OCI-LY7 (cell line): ENCODE measurements at regions not wholly inside any gene's neighbourhood (a gene's known extent, or its start where the extent isn't known, plus 50 kb on each side); places are given as distances from the start of the nearest gene placed in this dataset.

Experiments used
- BruUV-seq: library from RNA; stranded (reverse); fragments of 400-500 nt; replicated peaks from 2 replicates; lab custom pipeline; 2021; lab: Mats Ljungman, UMichigan
- CTCF ChIA-PET: fragments of 300-600 bp; sonication (Branson Sonifier 250); formaldehyde crosslinking; loops from one replicate; lab custom pipeline; 2022; ENCODE audit warnings: antibody characterized with exemption; ENCODE audit not compliant: unreplicated experiment; lab: Charles Lee
- POLR2A ChIA-PET: fragments of 300-600 bp; sonication (Branson Sonifier 250); formaldehyde crosslinking; loops from one replicate; lab custom pipeline; 2022; ENCODE audit warnings: antibody characterized with exemption; lab: Charles Lee
- DNase-seq: peaks from one replicate; pipeline ENCODE4 v3.0.0-alpha.2; 2015; ENCODE audit warnings: low spot score
- H2AFZ ChIP-seq: fragments of 200-600 bp; sonication (generic), shearing (Covaris generic); 2 replicates; pipeline ENCODE4 v1.6.1; 2014; ENCODE audit warnings: mild to moderate bottlenecking, antibody characterized with exemption, low read length, moderate library complexity
- H3K27ac ChIP-seq: fragments of 200-600 bp; sonication (generic); 2 replicates; pipeline ENCODE4 v1.5.1; 2014; ENCODE audit warnings: mixed run types, low read depth, mild to moderate bottlenecking, moderate library complexity, low read length, inconsistent platforms; ENCODE audit not compliant: poor library complexity, severe bottlenecking
- H3K36me3 ChIP-seq: fragments of 200-600 bp; sonication (generic); 2 replicates; pipeline ENCODE4 v1.6.1; 2014; ENCODE audit warnings: mild to moderate bottlenecking, antibody characterized with exemption, low read length, moderate library complexity, mixed read lengths; ENCODE audit not compliant: insufficient read depth
- H3K4me1 ChIP-seq: fragments of 200-600 bp; sonication (generic); 2 replicates; pipeline ENCODE4 v1.5.1; 2014; ENCODE audit warnings: mild to moderate bottlenecking, low read length; ENCODE audit not compliant: insufficient read depth, poor library complexity, severe bottlenecking
- H3K4me2 ChIP-seq: fragments of 200-600 bp; sonication (generic); 2 replicates; pipeline ENCODE4 v1.6.1; 2014; ENCODE audit warnings: mild to moderate bottlenecking, low read length
- H3K4me3 ChIP-seq: fragments of 200-600 bp; sonication (generic); 2 replicates; pipeline ENCODE4 v1.5.1; 2014; ENCODE audit warnings: mild to moderate bottlenecking, low read depth, low read length; ENCODE audit not compliant: poor library complexity, severe bottlenecking
- H3K79me2 ChIP-seq: fragments of 200-600 bp; sonication (generic); 2 replicates; pipeline ENCODE4 v1.6.1; 2016; ENCODE audit warnings: low read depth, mild to moderate bottlenecking, low read length, moderate library complexity, mixed read lengths; ENCODE audit not compliant: insufficient read depth
- H3K9me2 ChIP-seq: fragments of 200-600 bp; sonication (generic); 2 replicates; pipeline ENCODE4 v1.6.1; 2016; ENCODE audit warnings: mild to moderate bottlenecking, low read length, mixed read lengths; ENCODE audit not compliant: insufficient read depth
- H3K9me3 ChIP-seq: fragments of 200-600 bp; sonication (generic); 2 replicates; pipeline ENCODE4 v1.6.1; 2014; ENCODE audit warnings: mild to moderate bottlenecking, mixed run types, low read length, mixed read lengths
- H4K20me1 ChIP-seq: fragments of 200-600 bp; sonication (generic); 2 replicates; pipeline ENCODE4 v1.6.1; 2014; ENCODE audit warnings: mild to moderate bottlenecking, antibody characterized with exemption, low read length, moderate library complexity, mixed read lengths; ENCODE audit not compliant: insufficient read depth
- CTCF ChIP-seq: fragments of 200-600 bp; sonication (generic); conservative IDR thresholded peaks from 2 replicates; pipeline ENCODE4 v1.5.1; 2014; ENCODE audit warnings: mild to moderate bottlenecking, antibody characterized with exemption, low read length, moderate library complexity, mixed read lengths
- EZH2phosphoT487 ChIP-seq: fragments of 200-600 bp; sonication (generic); IDR thresholded peaks from 2 replicates; pipeline ENCODE4 v1.6.1; 2018; ENCODE audit warnings: low read depth, borderline replicate concordance, mild to moderate bottlenecking, mixed run types, antibody characterized with exemption, low read length, moderate library complexity, mixed read lengths
- intact Hi-C: fragments of 100-400 bp; cut with micrococcal nuclease; formaldehyde crosslinking; loops from one replicate; pipeline ENCODE4 v1.10.0; 2022; ENCODE audit not compliant: unreplicated experiment

- Histone ChIP-seq H3K4me1 (no peaks in the 10 kb centered on the region), H3K4me2 (no peak overlapping the region), H3K79me2 (no peaks in the 10 kb centered on the region), H3K9me2 (no peaks in the 10 kb centered on the region), H4K20me1 (no peaks in the 10 kb centered on the region), H2AFZ (no peak overlapping the region), H3K36me3 (no peaks in the 10 kb centered on the region), H3K4me3 (no peak overlapping the region), H3K27ac (no peak overlapping the region), H3K9me3 (0 out of 2 replicates have a peak, but pooled peaks cover 3% of the 10 kb centered on the region)
- no peak for DNase-seq
- ChIA-PET POLR2A (interaction anchor here (0.7 kb wide), 1 partner anchor 11 kb away, joined by 3 read pairs; no protein-coding TSS in a partner anchor), CTCF (interaction anchor here (1.0 kb wide), 1 partner anchor 11 kb away, joined by 3 read pairs; no protein-coding TSS in a partner anchor)
- no TSS peak for BruUV-seq
- intact Hi-C loops = no loop called here
- TF ChIP-seq EZH2phosphoT487 = no peak
- TF ChIP-seq CTCF = no peak
Measured at GRCh38 chr6:65943051-65943450, 236.0 kb upstream of the EYS start.

DNA sequence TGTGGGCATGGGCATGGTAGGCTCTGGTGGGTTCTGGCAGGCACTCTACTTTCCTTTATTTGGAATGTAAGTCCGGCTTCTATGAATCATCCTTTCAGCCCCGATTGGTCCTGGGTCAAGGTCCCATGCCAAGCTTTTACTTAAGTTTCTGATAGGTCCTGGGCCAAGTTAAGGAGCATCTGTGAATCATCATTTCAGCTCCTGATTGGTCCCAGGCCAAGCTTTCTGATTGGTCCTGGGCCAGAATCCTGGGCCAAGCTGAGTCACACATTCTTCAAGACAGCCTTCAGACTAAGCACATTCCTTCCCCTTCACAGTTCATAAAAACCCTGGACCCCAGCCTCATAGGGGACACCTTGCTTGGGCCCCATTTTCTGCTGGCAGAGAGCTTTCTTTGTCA is 231.0 kb upstream of the EYS start:
- no peaks in the 10 kb centered on the region for H3K4me1 ChIP-seq
- no peaks in the 10 kb centered on the region for H4K20me1 ChIP-seq
- ChIA-PET POLR2A (interaction anchor here (0.7 to 1.1 kb wide), 2 partner anchors 16 to 17 kb away, joined by 3 read pairs; no protein-coding TSS in a partner anchor), CTCF (no interaction called here)
- H2AFZ ChIP-seq = no peak overlapping the region
- no peaks in the 10 kb centered on the region for H3K79me2 ChIP-seq
- H3K9me2 ChIP-seq = no peaks in the 10 kb centered on the region
- intact Hi-C loops = no loop called here
- TF ChIP-seq EZH2phosphoT487 (no peak), CTCF (no peak)
- H3K9me3 ChIP-seq = 0 out of 2 replicates have a peak, but pooled peaks cover 3% of the 10 kb centered on the region
- no TSS peak for BruUV-seq
- no peak for DNase-seq
- H3K27ac ChIP-seq = no peak overlapping the region
- no peak overlapping the region for H3K4me3 ChIP-seq
- H3K4me2 ChIP-seq = no peak overlapping the region
- H3K36me3 ChIP-seq = no peaks in the 10 kb centered on the region

- no peak for DNase-seq
- Histone ChIP-seq H3K4me3 (no peak overlapping the region), H3K36me3 (no peaks in the 10 kb centered on the region), H3K27ac (no peak overlapping the region), H2AFZ (no peak overlapping the region), H3K4me1 (no peaks in the 10 kb centered on the region), H3K79me2 (no peaks in the 10 kb centered on the region), H3K9me3 (0 out of 2 replicates have a peak, but pooled peaks cover 3% of the 10 kb centered on the region), H3K4me2 (no peak overlapping the region), H3K9me2 (no peaks in the 10 kb centered on the region), H4K20me1 (no peaks in the 10 kb centered on the region)
- no TSS peak for BruUV-seq
- ChIA-PET POLR2A (no interaction called here), CTCF (no interaction called here)
- intact Hi-C loops = no loop called here
- TF ChIP-seq CTCF = no peak
- no peak for TF ChIP-seq EZH2phosphoT487
Measured at GRCh38 chr6:65935412-65935811, 228.4 kb upstream of the EYS start.
